AG04449 (cell line): ENCODE measurements at regions not wholly inside any gene's neighbourhood (a gene's known extent, or its start where the extent isn't known, plus 50 kb on each side); places are given as distances from the start of the nearest gene placed in this dataset.
"Not testable (repeated sequence)": the region's sequence is repeated elsewhere in the genome, so short reads cannot be mapped to it uniquely, and the experiment has no call there.

ENCODE experiments used
- CTCF ChIA-PET: fragments of 350-600 bp; formaldehyde crosslinking; extraction: SDS; loops from one replicate; lab custom pipeline; 2021; ENCODE audit warnings: antibody characterized with exemption; lab: Yijun Ruan, JAX
- POLR2A ChIA-PET: fragments of 400-600, 350-600 bp; formaldehyde crosslinking; extraction: SDS; loops from one replicate; lab custom pipeline; 2020; ENCODE audit warnings: antibody characterized with exemption, inconsistent platforms; lab: Yijun Ruan, JAX
- DNase-seq: peaks from one replicate; pipeline ENCODE4 v3.0.0-alpha.2; 2010; ENCODE audit warnings: low read depth, low spot score
- H3K4me3 ChIP-seq: 2 replicates; pipeline ENCODE4 v1.5.1; 2011; ENCODE audit warnings: low read depth, mild to moderate bottlenecking, control low read depth, low read length
- CTCF ChIP-seq: IDR thresholded peaks from one replicate; pipeline ENCODE4 v1.5.1; 2011; ENCODE audit warnings: mild to moderate bottlenecking, moderate library complexity, low read length, control low read depth, inconsistent platforms; ENCODE audit not compliant: insufficient read depth; ENCODE audit errors: missing control alignments

DNA sequence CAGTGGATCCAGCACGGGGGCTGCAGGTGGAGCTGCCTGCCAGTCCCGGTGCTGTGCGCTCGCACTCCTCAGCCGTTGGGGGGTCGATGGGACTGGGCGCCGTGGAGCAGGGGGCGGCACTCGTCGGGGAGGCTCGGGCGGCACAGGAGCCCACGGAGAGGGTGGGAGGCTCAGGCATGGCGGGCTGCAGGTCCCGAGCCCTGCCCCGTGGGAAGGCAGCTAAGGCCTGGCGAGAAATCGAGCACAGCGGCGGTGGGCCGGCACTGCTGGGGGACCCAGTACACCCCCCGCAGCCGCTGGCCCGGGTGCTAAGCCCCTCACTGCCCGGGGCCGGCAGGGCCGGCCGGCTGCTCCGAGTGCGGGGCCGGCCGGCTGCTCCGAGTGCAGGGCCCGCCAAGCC, 52.3 kb upstream of the MARK1 start:
- CTCF ChIA-PET, POLR2A ChIA-PET, H3K4me3 ChIP-seq, DNase-seq: not testable (repeated sequence)

GRCh38 chr1:220475141-220475540, 52.8 kb upstream of the MARK1 start:
- H3K4me3 ChIP-seq, CTCF ChIA-PET, DNase-seq, POLR2A ChIA-PET: not testable (repeated sequence)

DNA sequence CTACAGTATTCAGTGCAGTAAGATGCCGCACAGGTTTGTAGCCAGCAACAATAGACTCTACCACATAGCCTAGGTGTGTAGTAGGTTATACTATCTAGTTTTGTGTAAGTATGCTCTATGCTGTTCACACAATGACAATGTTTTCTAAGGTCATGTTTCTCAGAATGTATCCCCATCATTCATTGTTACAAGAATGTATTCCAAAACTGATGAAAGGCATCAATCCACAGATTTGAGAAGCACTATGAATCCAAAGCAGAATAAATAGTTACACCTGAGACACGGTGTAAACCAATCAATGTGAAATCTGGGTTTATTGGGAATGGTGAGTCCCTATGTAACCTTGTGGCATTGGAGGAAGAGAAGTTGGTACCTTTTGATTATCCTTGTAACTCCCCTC, 54.5 kb upstream of the MARK1 start:
- DNase-seq, result no peak
- ChIA-PET POLR2A (no interaction called here), CTCF (no interaction called here)
- no peak for TF ChIP-seq CTCF
- H3K4me3 ChIP-seq, result no peak overlapping the region

- TF ChIP-seq CTCF, result no peak
- no peak for DNase-seq
- ChIA-PET CTCF (no interaction called here), POLR2A (no interaction called here)
- no peak overlapping the region for H3K4me3 ChIP-seq
Measured at GRCh38 chr1:220462752-220463151, 65.2 kb upstream of the MARK1 start.

GRCh38 chr1:220458936-220459335, 69.0 kb upstream of the MARK1 start:
- POLR2A ChIA-PET, result no interaction called here
- no peak for DNase-seq
- no peak overlapping the region for H3K4me3 ChIP-seq
- CTCF ChIA-PET, result no interaction called here
- no peak for TF ChIP-seq CTCF

DNA sequence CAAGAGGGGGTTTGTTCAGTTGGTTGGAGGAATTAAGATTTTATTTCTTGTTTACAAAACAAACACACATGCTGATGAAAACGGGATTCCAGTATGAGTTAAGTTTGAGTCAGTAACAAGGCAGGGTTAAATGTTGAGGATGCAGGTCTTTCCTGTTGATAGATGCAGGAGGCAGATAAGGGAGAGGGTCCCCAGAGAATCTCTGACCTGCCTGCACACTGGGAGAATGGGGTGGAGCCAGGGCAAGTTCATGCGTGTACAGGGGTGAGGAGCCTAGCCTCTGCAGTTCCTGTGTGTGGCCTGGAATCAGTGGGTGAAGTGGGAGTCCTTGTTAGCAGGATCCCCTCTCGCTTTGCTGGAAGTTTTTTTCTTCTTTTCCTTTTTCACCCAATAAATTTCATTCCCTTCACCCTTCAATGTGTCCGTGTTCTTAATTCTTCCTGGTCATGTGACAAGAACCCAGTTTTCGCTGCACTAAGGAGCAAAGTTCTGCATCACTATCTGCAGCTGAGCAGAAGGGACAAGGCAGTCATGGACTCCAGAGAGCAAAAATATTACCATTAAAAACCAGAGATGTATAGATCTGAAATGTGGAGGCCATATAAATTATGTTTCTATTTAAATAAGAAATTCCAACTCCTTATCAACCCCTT, 69.9 kb upstream of the MARK1 start:
- H3K4me3 ChIP-seq, result no peak overlapping the region
- no peak for DNase-seq
- no peak for TF ChIP-seq CTCF
- POLR2A ChIA-PET, result no interaction called here
- CTCF ChIA-PET, result no interaction called here

DNA sequence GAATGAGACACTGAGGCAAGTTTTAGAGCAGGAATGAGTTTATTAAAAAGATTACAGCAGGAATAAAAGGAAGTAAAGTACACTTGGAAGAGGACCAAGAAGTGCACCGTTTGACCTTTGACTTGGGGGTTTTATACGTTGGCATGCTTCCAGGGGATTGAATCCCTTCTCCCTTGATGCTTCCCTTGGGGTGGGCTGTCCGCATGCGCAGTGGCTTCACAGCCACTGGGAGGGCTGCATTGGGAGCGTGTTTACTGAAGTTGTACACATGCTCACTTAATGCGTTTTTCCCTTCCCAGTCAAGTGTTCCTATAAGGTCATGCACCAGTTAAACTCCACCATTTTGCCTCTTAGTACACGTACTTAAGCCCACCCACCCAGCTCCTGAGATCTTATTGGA, 72.4 kb upstream of the MARK1 start:
- DNase-seq, result no peak
- CTCF ChIA-PET, result no interaction called here
- POLR2A ChIA-PET, result no interaction called here
- TF ChIP-seq CTCF, result no peak
- no peak overlapping the region for H3K4me3 ChIP-seq
